Stomach (tissue), 4 donors: ENCODE measurements at regions not wholly inside any gene's neighbourhood (a gene's known extent, or its start where the extent isn't known, plus 50 kb on each side); places are given as distances from the start of the nearest gene placed in this dataset.

Experiments used
- CTCF ChIP-seq, 7 experiments: fragments of 450-650 bp in 4 of 7; fragments of 200-600 bp in 3 of 7; sonication (generic) in 3 of 7; IDR thresholded peaks; one replicate each; pipeline ENCODE4 v1.5.1; 2016 to 2019; ENCODE audit warnings: antibody characterized with exemption in 7 of 7, control low read depth in 2 of 7, mild to moderate bottlenecking in 1 of 7
- POLR2A ChIP-seq, 4 donors: fragments of 450-650 bp; IDR thresholded peaks; one replicate each; pipeline ENCODE4 v1.6.1; 2016; ENCODE audit warnings: antibody characterized with exemption in 4 of 4, control low read depth in 2 of 4, mild to moderate bottlenecking in 1 of 4, moderate library complexity in 1 of 4

GRCh38 chr4:173919861-173920260, 363.6 kb downstream of the FBXO8 start:
- TF ChIP-seq POLR2A (IDR thresholded peaks at IDR 0.05) (no peak), CTCF (IDR thresholded peaks at IDR 0.05) (no peak)
